ENCODE measurements at regions not wholly inside any gene's neighbourhood (a gene's known extent, or its start where the extent isn't known, plus 50 kb on each side); places are given as distances from the start of the nearest gene placed in this dataset.

- TF ChIP-seq, protein P1, sequence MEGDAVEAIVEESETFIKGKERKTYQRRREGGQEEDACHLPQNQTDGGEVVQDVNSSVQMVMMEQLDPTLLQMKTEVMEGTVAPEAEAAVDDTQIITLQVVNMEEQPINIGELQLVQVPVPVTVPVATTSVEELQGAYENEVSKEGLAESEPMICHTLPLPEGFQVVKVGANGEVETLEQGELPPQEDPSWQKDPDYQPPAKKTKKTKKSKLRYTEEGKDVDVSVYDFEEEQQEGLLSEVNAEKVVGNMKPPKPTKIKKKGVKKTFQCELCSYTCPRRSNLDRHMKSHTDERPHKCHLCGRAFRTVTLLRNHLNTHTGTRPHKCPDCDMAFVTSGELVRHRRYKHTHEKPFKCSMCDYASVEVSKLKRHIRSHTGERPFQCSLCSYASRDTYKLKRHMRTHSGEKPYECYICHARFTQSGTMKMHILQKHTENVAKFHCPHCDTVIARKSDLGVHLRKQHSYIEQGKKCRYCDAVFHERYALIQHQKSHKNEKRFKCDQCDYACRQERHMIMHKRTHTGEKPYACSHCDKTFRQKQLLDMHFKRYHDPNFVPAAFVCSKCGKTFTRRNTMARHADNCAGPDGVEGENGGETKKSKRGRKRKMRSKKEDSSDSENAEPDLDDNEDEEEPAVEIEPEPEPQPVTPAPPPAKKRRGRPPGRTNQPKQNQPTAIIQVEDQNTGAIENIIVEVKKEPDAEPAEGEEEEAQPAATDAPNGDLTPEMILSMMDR (conservative IDR thresholded peaks at IDR 0.05; ENCODE audit: low read depth, low read length), result no peak
- TF ChIP-seq EZH2 (IDR thresholded peaks at IDR 0.05; ENCODE audit: borderline replicate concordance, low read depth, low read length, poor library complexity, severe bottlenecking), result no peak
These were observed 491.2 kb downstream of the PSAT1 start for GRCh38 chr9:78788101-78788500.

Measured in A673 (cell line).